Karpas-422 (cell line): ENCODE measurements at regions not wholly inside any gene's neighbourhood (a gene's known extent, or its start where the extent isn't known, plus 50 kb on each side); places are given as distances from the start of the nearest gene placed in this dataset.
A peak's percentile ranks its signal among the peaks of the same experiment; 100 is the strongest.

Experiments
- DNase-seq: peaks from one replicate; pipeline ENCODE4 v3.0.0-alpha.2; 2015
- H2AFZ ChIP-seq: fragments of 200-600 bp; sonication (generic); 2 replicates; pipeline ENCODE4 v1.6.1; 2014; ENCODE audit warnings: antibody characterized with exemption, low read length, mixed read lengths
- H3K27ac ChIP-seq: fragments of 200-600 bp; sonication (generic); 2 replicates; pipeline ENCODE4 v1.5.1; 2014; ENCODE audit warnings: mild to moderate bottlenecking, low read length, moderate library complexity
- H3K27me3 ChIP-seq: fragments of 200-600 bp; sonication (generic); 2 replicates; pipeline ENCODE4 v1.6.1; 2014; ENCODE audit warnings: low read length, mixed read lengths
- H3K36me3 ChIP-seq: fragments of 200-600 bp; sonication (generic); 2 replicates; pipeline ENCODE4 v1.6.1; 2014; ENCODE audit warnings: low read length, mixed read lengths; ENCODE audit not compliant: insufficient read depth
- H3K4me1 ChIP-seq: fragments of 200-600 bp; sonication (generic); 2 replicates; pipeline ENCODE4 v1.6.1; 2014; ENCODE audit warnings: mild to moderate bottlenecking, low read length, mixed read lengths
- H3K4me2 ChIP-seq: fragments of 200-600 bp; sonication (generic); 2 replicates; pipeline ENCODE4 v1.6.1; 2014; ENCODE audit warnings: low read length, low read depth, mild to moderate bottlenecking; ENCODE audit not compliant: poor library complexity, severe bottlenecking
- H3K4me3 ChIP-seq: fragments of 200-600 bp; sonication (generic); 2 replicates; pipeline ENCODE4 v1.5.1; 2014; ENCODE audit warnings: mild to moderate bottlenecking, antibody characterized with exemption, low read length, mixed read lengths
- H3K79me2 ChIP-seq: fragments of 200-600 bp; sonication (generic); 2 replicates; pipeline ENCODE4 v1.6.1; 2014; ENCODE audit warnings: mild to moderate bottlenecking, low read length, mixed read lengths
- H3K9ac ChIP-seq: fragments of 200-600 bp; sonication (generic); 2 replicates; pipeline ENCODE4 v1.6.0; 2014; ENCODE audit warnings: low read length
- H3K9me2 ChIP-seq: fragments of 200-600 bp; sonication (generic), shearing (Covaris generic); replicated peaks from 2 replicates; pipeline ENCODE4 v1.6.0; 2014; ENCODE audit warnings: mild to moderate bottlenecking, low read length, moderate library complexity; ENCODE audit not compliant: insufficient read depth
- H3K9me3 ChIP-seq: fragments of 300-700, 200-600 bp; sonication (generic); 2 replicates; pipeline ENCODE4 v1.6.1; 2014; ENCODE audit warnings: low read length, mixed read lengths
- H4K20me1 ChIP-seq: fragments of 200-600 bp; sonication (generic); 2 replicates; pipeline ENCODE4 v1.6.1; 2014; ENCODE audit warnings: mild to moderate bottlenecking, antibody characterized with exemption, low read length, low read depth; ENCODE audit not compliant: insufficient read depth

DNA sequence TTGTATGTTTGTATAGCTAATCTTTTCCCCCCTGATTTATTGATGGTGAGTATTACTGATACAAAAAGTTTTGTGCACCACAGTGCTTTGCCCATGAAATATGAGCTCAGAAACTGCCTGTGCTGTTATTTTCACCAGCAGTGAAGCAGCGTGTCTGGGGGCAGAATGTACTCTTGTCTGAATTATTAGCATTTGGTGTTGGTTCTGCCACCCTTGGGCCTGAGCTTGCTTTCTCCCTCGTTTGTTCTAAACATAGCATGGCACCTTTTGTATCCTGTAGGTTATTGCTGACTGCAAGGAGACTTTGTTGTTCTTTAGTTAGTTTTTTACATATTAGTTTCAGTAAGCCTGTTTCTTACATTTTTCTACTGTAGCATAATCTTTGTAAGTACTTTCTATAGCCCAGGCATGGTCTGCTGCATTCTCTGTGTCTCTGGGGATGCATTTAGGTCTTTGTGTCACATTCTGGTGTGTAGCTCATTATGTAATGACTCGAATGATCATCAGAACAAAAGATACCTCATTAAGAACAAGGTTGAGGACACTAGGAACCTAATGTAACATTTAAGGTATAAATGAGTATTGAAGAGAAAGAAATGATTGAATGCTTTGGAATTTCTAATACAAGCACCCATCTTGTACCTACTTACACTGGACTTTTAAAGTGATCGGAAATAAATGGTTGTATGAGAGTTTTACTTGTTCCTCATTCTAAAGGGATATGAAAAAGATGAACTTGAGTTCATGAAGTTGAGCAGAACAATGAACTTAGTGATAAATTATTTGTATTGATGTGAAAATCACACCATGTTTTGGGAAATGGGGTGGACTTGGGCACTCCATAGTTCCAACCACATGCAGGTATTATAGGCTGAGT, 50.3 kb upstream of the GPI start:
- peak overlapping the region; percentile 63 for H3K9ac ChIP-seq
- no peaks in the 10 kb centered on the region for H3K36me3 ChIP-seq
- H3K4me2 ChIP-seq, result peak overlapping the region; percentile 79
- H3K9me2 ChIP-seq, result no peaks in the 10 kb centered on the region
- H3K27me3 ChIP-seq, result no peaks in the 10 kb centered on the region
- peak overlapping the region; percentile 96 for H3K27ac ChIP-seq
- no peak overlapping the region for H2AFZ ChIP-seq
- H3K79me2 ChIP-seq, result peaks cover 70% of the 10 kb centered on the region
- peak overlapping the region; percentile 48 for H3K4me3 ChIP-seq
- peaks cover 74% of the 10 kb centered on the region for H3K4me1 ChIP-seq
- H4K20me1 ChIP-seq, result no peaks in the 10 kb centered on the region
- DNase-seq, result peak; percentile 88
- no peaks in the 10 kb centered on the region for H3K9me3 ChIP-seq
